DND-41 (cell line): ENCODE measurements at regions not wholly inside any gene's neighbourhood (a gene's known extent, or its start where the extent isn't known, plus 50 kb on each side); places are given as distances from the start of the nearest gene placed in this dataset.

Experiments
- EZH2 ChIP-seq: IDR thresholded peaks from 3 replicates; pipeline ENCODE4 v1.6.1; 2012; ENCODE audit warnings: borderline replicate concordance, low read depth, mild to moderate bottlenecking, moderate library complexity, low read length, inconsistent platforms; ENCODE audit not compliant: severe bottlenecking
- TF ChIP-seq, protein P1 (sequence below): IDR thresholded peaks from 2 replicates; pipeline ENCODE4 v1.5.1; 2012; ENCODE audit warnings: borderline replicate concordance, low read length, moderate library complexity, mild to moderate bottlenecking; ENCODE audit not compliant: poor library complexity, severe bottlenecking; ENCODE audit errors: extremely low read depth

DNA sequence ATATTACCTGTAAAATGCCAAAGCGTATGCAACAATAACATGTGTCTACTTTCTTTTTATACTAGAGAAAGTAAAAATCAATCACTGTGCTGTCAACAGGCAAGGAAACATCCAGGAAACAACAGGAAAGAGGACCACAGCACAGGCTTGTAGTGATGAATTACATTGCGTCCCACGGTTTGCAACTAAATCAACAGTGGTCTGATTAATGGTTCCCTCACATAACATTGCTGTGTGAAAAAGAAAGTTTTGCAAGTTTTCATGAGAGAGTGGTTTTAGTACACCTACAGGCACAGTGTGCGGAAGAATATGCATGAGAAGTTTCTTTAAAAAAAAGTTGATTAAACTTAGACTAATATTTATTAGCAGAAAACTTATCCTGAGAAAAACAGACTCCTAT, 329.5 kb upstream of the HSF2 start:
- TF ChIP-seq, protein P1, sequence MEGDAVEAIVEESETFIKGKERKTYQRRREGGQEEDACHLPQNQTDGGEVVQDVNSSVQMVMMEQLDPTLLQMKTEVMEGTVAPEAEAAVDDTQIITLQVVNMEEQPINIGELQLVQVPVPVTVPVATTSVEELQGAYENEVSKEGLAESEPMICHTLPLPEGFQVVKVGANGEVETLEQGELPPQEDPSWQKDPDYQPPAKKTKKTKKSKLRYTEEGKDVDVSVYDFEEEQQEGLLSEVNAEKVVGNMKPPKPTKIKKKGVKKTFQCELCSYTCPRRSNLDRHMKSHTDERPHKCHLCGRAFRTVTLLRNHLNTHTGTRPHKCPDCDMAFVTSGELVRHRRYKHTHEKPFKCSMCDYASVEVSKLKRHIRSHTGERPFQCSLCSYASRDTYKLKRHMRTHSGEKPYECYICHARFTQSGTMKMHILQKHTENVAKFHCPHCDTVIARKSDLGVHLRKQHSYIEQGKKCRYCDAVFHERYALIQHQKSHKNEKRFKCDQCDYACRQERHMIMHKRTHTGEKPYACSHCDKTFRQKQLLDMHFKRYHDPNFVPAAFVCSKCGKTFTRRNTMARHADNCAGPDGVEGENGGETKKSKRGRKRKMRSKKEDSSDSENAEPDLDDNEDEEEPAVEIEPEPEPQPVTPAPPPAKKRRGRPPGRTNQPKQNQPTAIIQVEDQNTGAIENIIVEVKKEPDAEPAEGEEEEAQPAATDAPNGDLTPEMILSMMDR: no peak
- no peak for TF ChIP-seq EZH2
